ENCODE measurements at regions not wholly inside any gene's neighbourhood (a gene's known extent, or its start where the extent isn't known, plus 50 kb on each side); places are given as distances from the start of the nearest gene placed in this dataset.

GRCh38 chr3:194971965-194972364 lies 286.3 kb downstream of the FAM43A start:
- no peaks in the 10 kb centered on the region for H4K20me1 ChIP-seq (ENCODE audit: low read depth, low read length)

GRCh38 chr3:194972641-194973040 lies 287.0 kb downstream of the FAM43A start:
- no peak overlapping the region for H3K4me3 ChIP-seq (ENCODE audit: insufficient read depth, low read length, poor library complexity, severe bottlenecking)
- H3K36me3 ChIP-seq (ENCODE audit: low read length) = no peaks in the 10 kb centered on the region
- no peaks in the 10 kb centered on the region for H4K20me1 ChIP-seq (ENCODE audit: low read depth, low read length)
- no peak for TF ChIP-seq CTCF (IDR thresholded peaks at IDR 0.05; ENCODE audit: insufficient read depth, low read length, poor library complexity, severe bottlenecking)
- TF ChIP-seq EZH2phosphoT487 (conservative IDR thresholded peaks at IDR 0.05; ENCODE audit: low read length) = no peak
- H3K9me2 ChIP-seq (replicated peaks; ENCODE audit: insufficient read depth, low read length) = no peaks in the 10 kb centered on the region
- H3K27ac ChIP-seq (ENCODE audit: low read depth, low read length) = no peak overlapping the region
- H2AFZ ChIP-seq (ENCODE audit: low read depth, low read length, severe bottlenecking) = no peak overlapping the region
- no peak overlapping the region for H3K4me2 ChIP-seq (ENCODE audit: low read depth, low read length, poor library complexity, severe bottlenecking)
- H3K27me3 ChIP-seq (ENCODE audit: low read length) = no peaks in the 10 kb centered on the region
- H3K79me2 ChIP-seq (ENCODE audit: insufficient read depth, low read length) = no peaks in the 10 kb centered on the region
- no peak overlapping the region for H3K9ac ChIP-seq (ENCODE audit: low read length)
- no peaks in the 10 kb centered on the region for H3F3A ChIP-seq (ENCODE audit: insufficient read depth)
- H3K9me3 ChIP-seq (ENCODE audit: insufficient read depth, low read length) = no peaks in the 10 kb centered on the region

More at GRCh38 chr3:194971965-194972364, 286.3 kb downstream of the FAM43A start:
- Histone ChIP-seq H3K27ac (ENCODE audit: low read depth, low read length) (no peak overlapping the region), H3K9me2 (replicated peaks; ENCODE audit: insufficient read depth, low read length) (no peaks in the 10 kb centered on the region), H3K9me3 (ENCODE audit: insufficient read depth, low read length) (no peaks in the 10 kb centered on the region), H3K4me2 (ENCODE audit: low read depth, low read length, poor library complexity, severe bottlenecking) (no peak overlapping the region), H3K79me2 (ENCODE audit: insufficient read depth, low read length) (no peaks in the 10 kb centered on the region), H3K9ac (ENCODE audit: low read length) (no peak overlapping the region), H3K36me3 (ENCODE audit: low read length) (no peaks in the 10 kb centered on the region), H3F3A (ENCODE audit: insufficient read depth) (no peaks in the 10 kb centered on the region), H3K27me3 (ENCODE audit: low read length) (no peaks in the 10 kb centered on the region), H2AFZ (ENCODE audit: low read depth, low read length, severe bottlenecking) (no peak overlapping the region), H3K4me3 (ENCODE audit: insufficient read depth, low read length, poor library complexity, severe bottlenecking) (no peak overlapping the region)
- TF ChIP-seq EZH2phosphoT487 (conservative IDR thresholded peaks at IDR 0.05; ENCODE audit: low read length) (no peak), CTCF (IDR thresholded peaks at IDR 0.05; ENCODE audit: insufficient read depth, low read length, poor library complexity, severe bottlenecking) (no peak)

GRCh38 chr3:194973366-194974000 lies 287.8 kb downstream of the FAM43A start:
- H3K9me3 ChIP-seq (ENCODE audit: insufficient read depth, low read length) = no peaks in the 10 kb centered on the region
- H3K9me2 ChIP-seq (replicated peaks; ENCODE audit: insufficient read depth, low read length) = no peaks in the 10 kb centered on the region
- H3K27me3 ChIP-seq (ENCODE audit: low read length) = no peaks in the 10 kb centered on the region
- H3K79me2 ChIP-seq (ENCODE audit: insufficient read depth, low read length) = no peaks in the 10 kb centered on the region
- no peaks in the 10 kb centered on the region for H3F3A ChIP-seq (ENCODE audit: insufficient read depth)
- H3K4me3 ChIP-seq (ENCODE audit: insufficient read depth, low read length, poor library complexity, severe bottlenecking) = no peak overlapping the region
- H3K36me3 ChIP-seq (ENCODE audit: low read length) = no peaks in the 10 kb centered on the region
- no peak overlapping the region for H3K27ac ChIP-seq (ENCODE audit: low read depth, low read length)
- no peak for TF ChIP-seq CTCF (IDR thresholded peaks at IDR 0.05; ENCODE audit: insufficient read depth, low read length, poor library complexity, severe bottlenecking)
- TF ChIP-seq EZH2phosphoT487 (conservative IDR thresholded peaks at IDR 0.05; ENCODE audit: low read length) = no peak
- no peak overlapping the region for H2AFZ ChIP-seq (ENCODE audit: low read depth, low read length, severe bottlenecking)
- H3K4me2 ChIP-seq (ENCODE audit: low read depth, low read length, poor library complexity, severe bottlenecking) = no peak overlapping the region
- no peak overlapping the region for H3K9ac ChIP-seq (ENCODE audit: low read length)
- no peaks in the 10 kb centered on the region for H4K20me1 ChIP-seq (ENCODE audit: low read depth, low read length)

Data from SU-DHL-6 (cell line).